RWPE1 (cell line): ENCODE measurements at regions not wholly inside any gene's neighbourhood (a gene's known extent, or its start where the extent isn't known, plus 50 kb on each side); places are given as distances from the start of the nearest gene placed in this dataset.

Experiments used
- CTCF ChIA-PET: fragments of 350-600 bp; sonication (Branson Sonifier 250); formaldehyde crosslinking; extraction: SDS; loops from one replicate; lab custom pipeline; 2021; lab: Yijun Ruan, JAX
- POLR2A ChIA-PET: fragments of 400-600 bp; formaldehyde crosslinking; extraction: SDS; loops from one replicate; lab custom pipeline; 2020; ENCODE audit warnings: antibody characterized with exemption; ENCODE audit not compliant: low non-redundant PET; lab: Yijun Ruan, JAX
- DNase-seq: peaks from one replicate; pipeline ENCODE4 v3.0.0; 2012; ENCODE audit warnings: low spot score
- H3K27ac ChIP-seq: fragments of 450-650 bp; 2 replicates; pipeline ENCODE4 v1.5.1; 2017
- CTCF ChIP-seq: fragments of 450-650 bp; conservative IDR thresholded peaks from 2 replicates; pipeline ENCODE4 v1.5.1; 2017; ENCODE audit warnings: low read depth, mild to moderate bottlenecking

- DNase-seq: no peak
- CTCF ChIA-PET: interaction anchor here (0.6 kb wide), 1 partner anchor 98 kb away, joined by 4 read pairs; no protein-coding TSS in a partner anchor
- no peak overlapping the region for H3K27ac ChIP-seq
- no peak for TF ChIP-seq CTCF
- POLR2A ChIA-PET: no interaction called here
Measured at GRCh38 chr2:75317802-75318201, 118.5 kb upstream of the TACR1 start.

GRCh38 chr2:75317316-75317715, 118.0 kb upstream of the TACR1 start:
- TF ChIP-seq CTCF: no peak
- POLR2A ChIA-PET: no interaction called here
- no peak overlapping the region for H3K27ac ChIP-seq
- DNase-seq: no peak
- CTCF ChIA-PET: interaction anchor here (0.6 kb wide), 1 partner anchor 46 kb away, joined by 7 read pairs; no protein-coding TSS in a partner anchor

- ChIA-PET CTCF (interaction anchor here (0.6 to 0.7 kb wide), 2 partner anchors 609 to 1790 kb away, joined by 3 to 5 read pairs; no protein-coding TSS in a partner anchor), POLR2A (no interaction called here)
- no peak for DNase-seq
- H3K27ac ChIP-seq: no peak overlapping the region
- TF ChIP-seq CTCF: no peak
Measured at GRCh38 chr2:75315436-75315835, 116.1 kb upstream of the TACR1 start.

GRCh38 chr2:75311993-75312392, 112.7 kb upstream of the TACR1 start:
- TF ChIP-seq CTCF: no peak
- H3K27ac ChIP-seq: no peak overlapping the region
- DNase-seq: no peak
- POLR2A ChIA-PET: no interaction called here
- CTCF ChIA-PET: no interaction called here

- no peak overlapping the region for H3K27ac ChIP-seq
- no peak for DNase-seq
- TF ChIP-seq CTCF: no peak
- ChIA-PET POLR2A (no interaction called here), CTCF (no interaction called here)
Measured at GRCh38 chr2:75311521-75311920, 112.2 kb upstream of the TACR1 start.

- no peak for DNase-seq
- H3K27ac ChIP-seq: no peak overlapping the region
- POLR2A ChIA-PET: no interaction called here
- TF ChIP-seq CTCF: no peak
- CTCF ChIA-PET: no interaction called here
Measured at GRCh38 chr2:75310876-75311275, 111.6 kb upstream of the TACR1 start.
